Activated CD8-positive, alpha-beta memory T cell treated with anti-CD3 and anti-CD28 coated beads, Interleukin-2, amount 10 ng/mL, durations not matched to agents 7 days and 5 days (primary cell): ENCODE measurements at regions not wholly inside any gene's neighbourhood (a gene's known extent, or its start where the extent isn't known, plus 50 kb on each side); places are given as distances from the start of the nearest gene placed in this dataset.

Experiments used
- ATAC-seq: fragments of 150-1000 bp; cut with Tn5 transposase; one replicate; pipeline ENCODE4 v1.10.0; 2021; ENCODE audit warnings: moderate library complexity
- CTCF ChIA-PET: fragments of 350-600 bp; sonication (Branson Sonifier 250); formaldehyde crosslinking; loops from one replicate; lab custom pipeline; 2021; ENCODE audit warnings: antibody characterized with exemption; lab: Charles Lee
- DNase-seq: peaks from one replicate; pipeline ENCODE4 v3.0.0-alpha.2; 2020
- H3K27ac Mint-ChIP-seq: one replicate; pipeline ENCODE4 v1.8.0; 2021; ENCODE audit warnings: mild to moderate bottlenecking, mixed read lengths
- H3K27me3 Mint-ChIP-seq: one replicate; pipeline ENCODE4 v1.8.0; 2021; ENCODE audit warnings: mixed read lengths
- H3K36me3 Mint-ChIP-seq: one replicate; pipeline ENCODE4 v1.8.0; 2021; ENCODE audit warnings: mild to moderate bottlenecking, mixed read lengths
- H3K4me1 Mint-ChIP-seq: one replicate; pipeline ENCODE4 v1.8.0; 2021; ENCODE audit warnings: mixed read lengths
- H3K4me3 Mint-ChIP-seq: one replicate; pipeline ENCODE4 v1.8.0; 2021; ENCODE audit warnings: mild to moderate bottlenecking, moderate library complexity, mixed read lengths
- H3K9me3 Mint-ChIP-seq: one replicate; pipeline ENCODE4 v1.8.0; 2022; ENCODE audit warnings: low read depth, mixed read lengths

DNA sequence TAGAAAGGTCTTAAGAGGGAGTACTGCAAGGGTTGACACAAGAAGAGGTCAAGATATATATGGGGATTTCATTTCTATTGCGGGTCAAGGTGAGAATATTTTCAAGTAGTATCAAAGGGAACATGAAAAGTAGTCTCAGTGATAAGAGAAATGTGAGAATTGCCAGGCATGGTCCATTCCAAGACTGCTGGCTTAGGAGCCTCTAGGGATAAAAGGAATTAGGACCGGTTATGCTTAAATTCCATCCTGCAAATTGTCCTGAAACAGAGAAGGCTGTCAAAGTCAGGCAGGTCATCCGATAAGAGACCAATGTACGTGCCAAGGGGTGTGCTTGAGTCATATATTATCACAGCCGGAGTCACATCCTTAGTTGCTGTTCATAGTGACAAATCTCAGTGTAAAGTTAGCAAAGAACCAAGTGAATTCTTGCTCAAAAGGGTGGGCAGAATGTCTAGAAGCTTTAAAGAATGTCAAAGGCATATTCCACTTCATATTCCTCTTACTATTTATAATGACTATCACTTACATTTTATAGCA, 133.6 kb downstream of the CBLL2 start:
- CTCF ChIA-PET, result no interaction called here
- H3K4me3 Mint-ChIP-seq, result no peak overlapping the region
- H3K4me1 Mint-ChIP-seq, result no peaks in the 10 kb centered on the region
- DNase-seq (no peak), ATAC-seq (no peak)
- H3K27me3 Mint-ChIP-seq, result no peaks in the 10 kb centered on the region
- no peak overlapping the region for H3K27ac Mint-ChIP-seq
- no peaks in the 10 kb centered on the region for H3K9me3 Mint-ChIP-seq
- no peaks in the 10 kb centered on the region for H3K36me3 Mint-ChIP-seq

DNA sequence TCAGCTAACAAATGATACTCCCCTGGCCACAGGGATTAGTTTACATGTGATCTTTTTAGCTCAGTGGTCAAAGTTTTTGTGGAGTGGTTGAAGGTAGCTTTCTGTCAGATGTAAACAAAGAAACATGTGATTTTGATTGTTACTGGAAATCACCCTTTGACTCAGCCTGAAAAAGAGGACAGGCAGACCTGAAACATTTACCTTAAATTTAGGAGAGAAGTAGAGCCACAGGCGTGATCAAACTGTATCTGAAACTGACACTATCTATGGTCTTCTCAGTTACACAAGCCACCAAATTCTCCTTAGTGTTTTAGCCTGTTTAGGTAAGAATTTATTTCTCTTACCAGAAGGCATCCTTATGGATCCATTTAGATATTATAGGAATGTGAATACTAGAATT, 136.7 kb downstream of the CBLL2 start:
- Mint-ChIP-seq H3K27me3 (no peaks in the 10 kb centered on the region), H3K4me3 (no peak overlapping the region), H3K4me1 (no peaks in the 10 kb centered on the region), H3K27ac (no peak overlapping the region), H3K9me3 (no peaks in the 10 kb centered on the region), H3K36me3 (no peaks in the 10 kb centered on the region)
- ATAC-seq (no peak), DNase-seq (no peak)
- CTCF ChIA-PET, result no interaction called here

DNA sequence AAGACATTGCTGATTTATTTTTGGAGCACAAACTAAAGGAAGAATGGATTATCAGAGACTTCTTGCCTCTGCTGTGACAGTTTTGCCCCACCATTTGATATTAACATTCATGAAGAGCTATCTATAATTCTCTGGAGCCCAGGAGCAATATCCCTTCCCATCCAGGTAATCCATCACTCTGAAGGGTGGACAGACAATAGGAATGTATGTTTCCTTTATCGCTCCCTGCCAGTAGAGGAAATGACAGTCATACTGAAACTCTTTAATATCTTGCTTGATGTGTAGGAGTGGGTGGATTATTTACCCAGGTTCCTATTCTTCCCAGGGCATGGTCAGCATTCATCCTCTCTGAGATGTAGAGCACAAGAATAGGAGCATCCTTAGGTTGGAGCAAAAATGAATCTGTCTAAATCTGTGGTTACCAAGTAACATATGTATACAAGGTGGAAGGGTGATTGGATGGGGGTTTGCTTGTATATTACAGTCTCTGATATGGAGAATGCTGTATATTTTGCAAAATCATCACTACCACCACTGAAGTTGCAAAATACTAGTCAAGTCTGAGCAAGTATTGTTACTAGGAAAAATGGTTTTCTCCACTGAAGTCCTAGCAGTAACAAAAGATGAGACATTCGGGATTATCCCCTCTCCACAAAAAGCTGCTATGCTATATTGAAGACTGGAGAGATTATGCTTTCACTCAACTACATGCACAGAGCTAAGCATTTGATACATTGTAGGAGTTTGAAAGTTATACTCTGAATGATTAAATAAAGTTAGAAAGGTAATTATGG, 151.6 kb downstream of the CBLL2 start:
- DNase-seq, result no peak
- Mint-ChIP-seq H3K4me1 (no peaks in the 10 kb centered on the region), H3K9me3 (no peaks in the 10 kb centered on the region), H3K27ac (no peak overlapping the region), H3K27me3 (no peaks in the 10 kb centered on the region), H3K4me3 (no peak overlapping the region), H3K36me3 (no peaks in the 10 kb centered on the region)
- CTCF ChIA-PET, result no interaction called here
- no peak for ATAC-seq

DNA sequence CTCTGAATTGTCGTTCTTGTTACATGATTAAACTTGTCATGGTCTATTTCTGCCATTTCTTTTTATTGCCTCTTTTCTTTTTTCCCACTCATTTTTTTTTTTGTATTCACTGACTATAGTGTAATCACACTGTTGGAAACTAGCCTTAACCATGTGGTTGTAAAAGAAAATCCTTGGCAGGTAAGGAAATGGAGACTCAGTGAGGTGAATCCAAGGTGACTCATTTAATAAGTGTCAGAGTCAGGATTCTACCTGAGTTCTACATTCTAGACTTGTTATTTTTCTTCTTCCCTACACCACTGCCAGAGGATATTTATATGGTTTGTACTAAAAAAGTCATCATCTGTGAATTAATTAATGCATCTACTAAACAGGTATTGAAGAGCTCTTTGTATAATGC, 152.2 kb downstream of the CBLL2 start:
- H3K27ac Mint-ChIP-seq, result no peak overlapping the region
- ATAC-seq, result no peak
- CTCF ChIA-PET, result no interaction called here
- H3K36me3 Mint-ChIP-seq, result no peaks in the 10 kb centered on the region
- no peak for DNase-seq
- no peaks in the 10 kb centered on the region for H3K9me3 Mint-ChIP-seq
- no peak overlapping the region for H3K4me3 Mint-ChIP-seq
- H3K4me1 Mint-ChIP-seq, result no peaks in the 10 kb centered on the region
- H3K27me3 Mint-ChIP-seq, result no peaks in the 10 kb centered on the region

DNA sequence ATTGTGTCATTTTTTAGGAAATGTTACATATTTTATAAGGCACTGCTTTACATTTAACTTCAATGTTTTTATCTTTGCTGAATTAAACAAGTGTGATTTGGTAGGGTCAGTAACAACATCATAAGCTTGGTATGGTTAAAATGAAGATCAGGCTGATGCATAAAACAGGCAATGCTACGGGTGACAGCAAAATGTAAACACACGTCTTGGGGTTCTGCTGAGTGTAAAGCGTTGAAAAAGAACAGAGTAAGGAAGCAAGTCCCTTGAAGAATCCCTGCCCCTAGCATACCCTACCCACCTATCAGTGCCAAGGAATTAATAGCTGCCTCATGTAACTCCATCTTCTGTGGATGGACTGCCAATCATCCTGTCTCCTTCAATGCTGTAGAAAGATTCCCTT, 157.0 kb downstream of the CBLL2 start:
- CTCF ChIA-PET, result no interaction called here
- Mint-ChIP-seq H3K9me3 (no peaks in the 10 kb centered on the region), H3K4me3 (no peak overlapping the region), H3K36me3 (no peaks in the 10 kb centered on the region), H3K4me1 (no peaks in the 10 kb centered on the region), H3K27me3 (no peaks in the 10 kb centered on the region), H3K27ac (no peak overlapping the region)
- ATAC-seq (no peak), DNase-seq (no peak)

DNA sequence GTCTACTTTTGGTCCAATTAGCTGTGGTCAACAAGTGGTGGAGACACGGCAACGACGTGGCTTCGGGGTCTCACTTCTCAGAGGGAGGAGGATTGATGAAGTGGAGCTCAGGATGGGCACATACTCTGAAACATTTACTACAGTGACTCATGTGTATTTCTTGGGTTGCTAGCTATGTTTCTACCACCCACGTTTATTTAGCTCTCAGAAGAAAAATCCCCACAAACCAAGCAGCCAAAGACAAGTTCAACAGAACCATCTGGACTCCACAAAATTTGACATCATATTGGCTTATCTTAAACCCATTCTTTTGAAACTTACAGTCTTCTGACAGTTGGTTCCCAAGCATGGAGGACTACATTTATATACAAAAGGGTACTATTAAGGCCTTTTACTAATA, 158.0 kb downstream of the CBLL2 start:
- H3K4me3 Mint-ChIP-seq, result no peak overlapping the region
- CTCF ChIA-PET, result no interaction called here
- no peak overlapping the region for H3K27ac Mint-ChIP-seq
- ATAC-seq, result no peak
- H3K9me3 Mint-ChIP-seq, result no peaks in the 10 kb centered on the region
- no peak for DNase-seq
- no peaks in the 10 kb centered on the region for H3K36me3 Mint-ChIP-seq
- H3K4me1 Mint-ChIP-seq, result no peaks in the 10 kb centered on the region
- no peaks in the 10 kb centered on the region for H3K27me3 Mint-ChIP-seq

DNA sequence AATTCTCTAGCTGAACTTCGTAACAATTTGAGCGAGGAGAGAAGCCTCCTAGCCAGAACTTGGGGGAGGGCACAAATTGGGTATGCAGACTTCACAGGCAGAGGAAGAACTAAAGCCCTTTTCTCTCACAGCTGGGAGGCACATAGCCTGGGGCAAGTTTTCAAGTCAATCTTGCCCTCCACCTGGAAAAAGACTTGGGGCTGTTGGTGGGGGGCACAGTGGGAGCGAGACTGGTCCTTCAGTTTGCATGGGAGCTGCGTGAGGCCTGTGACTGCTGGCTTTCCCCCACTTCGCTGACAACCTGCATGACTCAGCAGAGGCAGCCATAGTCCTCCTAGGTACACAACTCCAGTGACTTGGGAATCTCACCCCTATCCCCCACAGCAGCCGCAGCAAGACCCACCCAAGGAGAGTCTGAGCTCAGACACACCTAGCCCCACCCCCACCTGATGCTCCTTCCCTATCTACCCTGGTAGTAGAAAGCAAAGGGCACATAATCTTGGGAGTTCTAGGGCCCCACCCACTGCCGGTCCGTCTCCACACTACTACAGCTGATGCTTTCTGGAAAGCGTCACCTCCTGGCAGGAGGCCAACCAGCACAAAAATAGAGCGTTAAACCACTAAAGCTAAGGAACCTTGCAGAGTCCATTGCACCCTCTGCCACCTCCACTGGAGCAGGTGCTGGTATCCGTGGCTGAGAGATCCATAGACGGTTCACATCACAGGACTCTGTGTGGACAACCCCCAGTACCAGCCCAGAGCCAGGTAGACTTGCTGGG, 160.8 kb downstream of the CBLL2 start:
- Mint-ChIP-seq H3K9me3 (no peaks in the 10 kb centered on the region), H3K27me3 (no peaks in the 10 kb centered on the region), H3K4me3 (no peak overlapping the region), H3K4me1 (no peaks in the 10 kb centered on the region), H3K36me3 (no peaks in the 10 kb centered on the region), H3K27ac (no peak overlapping the region)
- CTCF ChIA-PET, result no interaction called here
- DNase-seq, result no peak
- ATAC-seq, result no peak

DNA sequence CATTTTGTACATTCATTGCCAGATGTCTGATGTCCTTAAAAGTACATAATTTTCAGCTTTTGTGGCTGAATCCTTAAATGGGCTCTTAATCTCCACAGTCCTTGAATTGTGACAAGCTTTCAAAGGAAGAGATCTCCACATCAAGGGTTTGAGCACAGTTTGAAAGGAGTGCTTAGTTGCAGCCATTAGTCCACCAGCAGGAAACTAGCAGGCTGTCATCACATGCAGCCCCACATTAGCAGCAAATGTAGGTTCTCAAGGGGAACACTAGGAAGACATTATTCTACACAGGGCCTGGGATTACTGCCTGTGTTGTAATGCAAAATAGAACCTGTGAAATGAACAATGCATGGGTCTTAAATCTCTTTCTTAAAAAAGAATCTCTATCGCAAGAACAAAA, 173.2 kb downstream of the CBLL2 start:
- H3K27ac Mint-ChIP-seq, result no peak overlapping the region
- CTCF ChIA-PET, result no interaction called here
- H3K9me3 Mint-ChIP-seq, result no peaks in the 10 kb centered on the region
- DNase-seq, result no peak
- no peaks in the 10 kb centered on the region for H3K36me3 Mint-ChIP-seq
- no peak for ATAC-seq
- H3K4me1 Mint-ChIP-seq, result no peaks in the 10 kb centered on the region
- H3K4me3 Mint-ChIP-seq, result no peak overlapping the region
- H3K27me3 Mint-ChIP-seq, result no peaks in the 10 kb centered on the region

DNA sequence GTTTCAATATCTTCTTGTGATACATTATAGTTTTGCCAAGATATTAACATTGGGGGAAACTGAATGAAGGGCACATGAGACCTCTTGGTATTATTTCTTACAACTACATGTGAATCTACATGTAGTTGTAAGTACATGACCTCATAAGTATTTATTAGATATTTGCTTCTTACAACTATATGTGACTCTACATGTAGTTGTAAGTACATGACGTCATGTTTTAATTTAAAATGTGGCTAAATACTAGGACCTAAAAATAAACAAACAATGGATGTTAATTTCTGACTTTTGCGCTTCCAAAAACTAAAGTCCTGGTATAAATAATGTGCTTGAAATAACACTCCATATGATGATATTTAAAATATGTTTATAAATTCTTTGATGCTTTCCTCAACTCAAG, 190.2 kb downstream of the CBLL2 start:
- H3K4me1 Mint-ChIP-seq, result peaks cover 4% of the 10 kb centered on the region
- no peak for DNase-seq
- no peaks in the 10 kb centered on the region for H3K27me3 Mint-ChIP-seq
- CTCF ChIA-PET, result no interaction called here
- no peak for ATAC-seq
- no peaks in the 10 kb centered on the region for H3K9me3 Mint-ChIP-seq
- H3K36me3 Mint-ChIP-seq, result no peaks in the 10 kb centered on the region
- H3K27ac Mint-ChIP-seq, result no peak overlapping the region
- H3K4me3 Mint-ChIP-seq, result no peak overlapping the region

DNA sequence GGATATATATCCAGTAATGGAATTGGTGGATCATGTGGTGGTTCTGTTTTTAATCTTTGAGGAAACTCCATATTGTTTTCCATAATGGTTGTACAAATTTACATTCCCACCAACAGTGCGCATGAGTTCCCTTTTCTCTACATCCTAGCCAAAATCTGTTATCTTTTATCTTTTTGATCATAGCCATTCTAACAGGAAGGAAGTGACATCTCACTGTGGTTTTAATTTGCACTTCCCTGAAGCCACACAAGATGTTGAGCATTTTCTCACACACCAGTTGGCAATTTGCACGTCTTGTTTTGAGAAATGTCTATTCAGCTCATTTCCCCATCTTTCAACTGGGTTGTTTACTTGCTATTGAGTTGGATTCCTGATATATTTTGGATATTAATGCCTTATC, 194.9 kb downstream of the CBLL2 start:
- H3K4me1 Mint-ChIP-seq, result peaks cover 4% of the 10 kb centered on the region
- ATAC-seq, result no peak
- no peaks in the 10 kb centered on the region for H3K27me3 Mint-ChIP-seq
- H3K9me3 Mint-ChIP-seq, result no peaks in the 10 kb centered on the region
- DNase-seq, result no peak
- no peak overlapping the region for H3K27ac Mint-ChIP-seq
- CTCF ChIA-PET, result no interaction called here
- H3K36me3 Mint-ChIP-seq, result no peaks in the 10 kb centered on the region
- H3K4me3 Mint-ChIP-seq, result no peak overlapping the region

DNA sequence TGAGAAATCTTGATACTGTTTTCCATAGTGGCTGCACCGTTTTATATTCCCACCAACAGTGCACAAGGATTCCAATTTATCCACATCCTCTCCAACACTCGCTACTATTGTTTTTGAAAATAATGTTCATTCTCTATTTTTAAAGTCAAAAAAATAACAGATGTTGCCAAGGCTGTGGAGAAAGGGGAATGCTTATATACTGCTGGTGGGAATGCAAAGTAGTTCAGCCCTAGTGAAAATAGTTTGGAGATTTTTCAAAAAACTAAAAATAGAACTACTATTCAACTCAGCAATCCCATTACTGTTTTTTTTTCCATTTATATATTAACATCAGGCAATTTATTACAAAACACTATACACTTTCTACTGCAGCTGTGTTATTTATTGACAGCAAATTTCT, 208.7 kb downstream of the CBLL2 start:
- ATAC-seq (no peak), DNase-seq (no peak)
- Mint-ChIP-seq H3K9me3 (peaks cover 2% of the 10 kb centered on the region), H3K4me1 (no peaks in the 10 kb centered on the region), H3K27me3 (no peaks in the 10 kb centered on the region), H3K27ac (no peak overlapping the region), H3K4me3 (no peak overlapping the region), H3K36me3 (no peaks in the 10 kb centered on the region)
- CTCF ChIA-PET, result no interaction called here

DNA sequence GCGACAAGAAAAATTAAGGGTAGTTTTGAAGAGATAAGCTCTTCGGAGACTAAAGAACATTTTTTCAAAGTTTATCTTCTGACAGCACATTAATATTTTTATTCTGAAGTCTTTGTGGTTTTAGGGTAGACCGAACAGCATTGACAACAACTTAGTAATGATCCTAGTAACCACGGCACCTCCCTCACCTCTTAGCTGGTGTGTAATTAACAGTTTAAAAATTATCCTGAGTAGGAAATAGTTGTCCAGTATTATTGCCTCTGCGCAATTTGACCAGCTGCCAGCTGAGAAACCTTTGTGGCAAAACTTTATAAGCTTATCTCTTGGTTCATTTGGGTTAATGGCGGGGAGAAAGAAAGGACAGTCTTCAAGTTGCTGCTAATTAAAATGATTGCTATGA, 213.6 kb downstream of the CBLL2 start:
- ATAC-seq (no peak), DNase-seq (no peak)
- no peaks in the 10 kb centered on the region for H3K4me1 Mint-ChIP-seq
- no peaks in the 10 kb centered on the region for H3K27me3 Mint-ChIP-seq
- no peaks in the 10 kb centered on the region for H3K9me3 Mint-ChIP-seq
- no peaks in the 10 kb centered on the region for H3K36me3 Mint-ChIP-seq
- CTCF ChIA-PET, result no interaction called here
- no peak overlapping the region for H3K4me3 Mint-ChIP-seq
- H3K27ac Mint-ChIP-seq, result no peak overlapping the region

DNA sequence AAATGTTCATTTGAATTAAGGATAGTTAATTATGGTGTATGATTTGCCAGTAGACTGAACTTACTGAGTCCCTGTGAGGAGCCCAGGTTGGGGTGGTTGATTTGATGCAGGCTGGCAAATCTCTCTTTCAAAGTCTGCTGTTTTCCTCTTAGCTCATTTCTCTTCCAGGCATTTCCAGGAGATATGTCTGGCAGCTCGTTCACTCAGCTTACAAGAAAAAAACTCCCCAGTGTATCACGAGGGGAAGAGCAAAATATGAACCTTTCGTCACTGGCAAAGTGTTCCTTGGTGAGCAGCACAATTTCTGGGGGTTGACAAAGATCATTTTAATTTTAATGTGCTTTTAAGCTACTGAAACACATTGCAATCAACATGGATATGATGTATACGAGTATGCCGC, 244.2 kb downstream of the CBLL2 start:
- Mint-ChIP-seq H3K4me3 (no peak overlapping the region), H3K27ac (no peak overlapping the region), H3K36me3 (no peaks in the 10 kb centered on the region), H3K9me3 (no peaks in the 10 kb centered on the region), H3K27me3 (no peaks in the 10 kb centered on the region), H3K4me1 (no peaks in the 10 kb centered on the region)
- DNase-seq (no peak), ATAC-seq (no peak)
- CTCF ChIA-PET, result no interaction called here

DNA sequence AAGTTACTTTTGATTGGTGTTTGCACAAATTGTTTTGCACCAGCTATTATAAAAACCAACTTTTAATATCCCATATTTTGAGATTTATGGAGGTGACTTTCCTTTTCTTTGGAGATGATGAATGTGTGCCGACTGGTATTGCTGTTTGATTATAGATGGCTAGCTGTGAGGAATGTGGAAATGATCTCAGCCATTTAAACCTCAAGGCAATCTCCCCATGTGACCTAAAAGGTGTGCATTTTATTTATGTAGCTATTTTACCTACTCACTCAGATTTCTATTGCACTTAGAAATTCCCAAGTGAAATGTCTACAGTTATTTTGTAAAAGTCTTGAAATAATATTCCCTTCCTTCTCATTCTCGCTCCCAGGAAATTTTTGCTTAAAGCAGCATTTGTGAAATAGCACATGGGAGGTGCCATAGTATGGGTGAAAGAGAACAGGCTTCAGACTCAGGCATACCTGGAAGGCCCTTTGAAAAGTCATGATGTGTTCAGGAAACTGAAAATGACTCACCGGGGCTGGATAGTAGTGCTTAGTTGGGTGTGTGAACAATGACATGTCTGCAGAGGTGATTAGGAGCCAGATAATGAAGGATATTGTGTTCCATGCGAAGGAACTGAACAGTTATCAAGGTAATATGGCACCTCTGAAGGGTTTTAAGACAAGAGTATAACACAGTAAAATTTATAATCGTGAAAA, 247.6 kb downstream of the CBLL2 start:
- CTCF ChIA-PET, result no interaction called here
- ATAC-seq (no peak), DNase-seq (no peak)
- H3K4me1 Mint-ChIP-seq, result no peaks in the 10 kb centered on the region
- H3K36me3 Mint-ChIP-seq, result no peaks in the 10 kb centered on the region
- no peaks in the 10 kb centered on the region for H3K9me3 Mint-ChIP-seq
- H3K27me3 Mint-ChIP-seq, result no peaks in the 10 kb centered on the region
- H3K4me3 Mint-ChIP-seq, result no peak overlapping the region
- no peak overlapping the region for H3K27ac Mint-ChIP-seq
